Hematopoietic multipotent progenitor cell treated with erythropoietin and hydrocortisone succinate and interleukin-3 and kit ligand, for 17 days (in vitro differentiated cells): ENCODE measurements at regions not wholly inside any gene's neighbourhood (a gene's known extent, or its start where the extent isn't known, plus 50 kb on each side); places are given as distances from the start of the nearest gene placed in this dataset.

Experiments
- DNase-seq: peaks from one replicate; pipeline ENCODE4 v3.0.0-alpha.2; 2015; ENCODE audit warnings: low spot score

DNA sequence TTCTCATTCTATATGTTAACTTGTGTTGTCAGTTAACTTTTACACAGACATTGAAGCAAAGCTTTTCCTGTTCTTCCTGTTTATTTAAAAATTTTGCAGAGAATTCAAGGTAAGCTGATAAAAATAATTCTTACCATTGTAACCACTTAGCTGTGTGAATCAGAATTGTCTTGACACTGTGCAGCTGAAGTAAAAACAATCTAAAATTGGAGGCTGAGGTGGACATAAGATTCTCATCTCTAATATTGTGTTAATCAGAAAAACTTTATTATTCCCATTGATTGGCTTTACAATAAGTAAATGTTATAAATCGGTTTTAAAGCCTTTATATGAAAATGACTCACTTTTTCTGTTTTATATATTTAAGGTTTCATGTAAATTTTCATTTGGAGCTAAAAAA lies 240.3 kb upstream of the PLEKHG7 start:
- DNase-seq, result no peak

DNA sequence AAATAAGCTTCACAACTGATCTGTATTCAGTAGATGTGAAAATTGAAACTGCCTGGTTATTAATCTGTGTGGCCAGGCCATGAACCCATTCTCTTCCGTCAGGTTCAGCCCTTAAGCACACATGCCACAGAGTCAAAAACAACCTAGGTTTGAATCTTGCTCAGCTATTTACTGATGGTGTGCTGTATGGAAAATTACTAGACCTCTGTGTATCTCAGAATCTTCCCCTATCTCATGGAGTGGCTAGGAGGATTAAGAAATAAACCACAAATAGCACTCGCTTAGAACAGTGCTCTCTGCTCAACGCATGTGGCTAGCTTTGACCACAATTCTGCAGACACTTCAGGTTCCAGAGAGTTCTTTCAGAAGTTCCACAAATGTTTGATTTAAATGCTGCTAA lies 240.7 kb upstream of the PLEKHG7 start:
- no peak for DNase-seq

GRCh38 chr12:92459850-92460249 lies 242.9 kb upstream of the PLEKHG7 start:
- no peak for DNase-seq

DNA sequence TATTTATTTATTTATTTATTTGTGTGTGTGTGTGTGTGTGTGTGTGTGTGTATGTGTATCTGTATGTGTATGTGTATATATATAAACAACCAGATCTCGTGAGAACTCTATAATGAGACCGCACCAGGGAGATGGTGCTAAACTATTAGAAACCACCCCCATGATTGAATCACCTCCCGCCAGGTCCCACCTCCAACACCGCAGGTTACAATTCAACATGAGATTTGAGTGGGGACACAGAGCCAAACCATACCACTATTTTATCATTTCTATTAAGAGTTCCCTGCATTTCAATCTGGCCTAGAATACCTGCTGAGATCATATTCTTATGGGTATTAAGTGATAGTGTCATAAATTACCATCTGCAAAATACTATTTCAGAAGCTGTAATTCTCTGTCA lies 243.8 kb upstream of the PLEKHG7 start:
- no peak for DNase-seq

DNA sequence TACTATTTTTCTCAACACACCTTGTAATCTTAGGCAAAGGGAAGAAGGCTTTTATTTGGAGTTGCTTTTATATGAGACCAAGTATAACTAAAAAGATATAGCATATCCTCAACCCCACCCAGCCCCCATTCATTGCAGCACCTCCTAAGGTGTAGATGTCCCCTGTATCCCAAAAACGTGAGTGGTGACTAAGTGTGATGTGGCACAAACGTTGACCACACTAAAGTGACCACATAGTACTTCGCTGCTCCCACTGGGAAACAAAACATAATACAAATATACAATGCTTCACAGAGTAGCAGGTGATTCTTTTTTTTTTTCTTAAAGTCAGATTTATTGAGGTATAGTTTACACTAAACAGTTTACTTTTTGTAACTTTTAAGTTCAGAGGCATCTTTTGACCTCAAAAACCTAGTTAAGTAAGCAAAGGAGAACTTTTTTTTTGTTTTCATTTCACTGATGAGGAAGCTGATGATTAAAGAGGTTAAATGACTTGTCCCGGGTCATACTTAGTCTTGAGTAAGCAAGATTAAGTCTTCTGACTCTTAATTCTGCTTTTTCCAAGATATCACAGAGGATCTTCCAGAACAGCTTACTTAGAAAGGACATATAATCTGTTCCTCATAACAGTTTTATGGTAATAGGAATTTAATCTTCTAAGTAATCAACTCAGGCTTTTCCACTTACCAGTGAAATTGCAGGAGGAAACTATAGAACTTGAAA lies 245.2 kb upstream of the PLEKHG7 start:
- no peak for DNase-seq

DNA sequence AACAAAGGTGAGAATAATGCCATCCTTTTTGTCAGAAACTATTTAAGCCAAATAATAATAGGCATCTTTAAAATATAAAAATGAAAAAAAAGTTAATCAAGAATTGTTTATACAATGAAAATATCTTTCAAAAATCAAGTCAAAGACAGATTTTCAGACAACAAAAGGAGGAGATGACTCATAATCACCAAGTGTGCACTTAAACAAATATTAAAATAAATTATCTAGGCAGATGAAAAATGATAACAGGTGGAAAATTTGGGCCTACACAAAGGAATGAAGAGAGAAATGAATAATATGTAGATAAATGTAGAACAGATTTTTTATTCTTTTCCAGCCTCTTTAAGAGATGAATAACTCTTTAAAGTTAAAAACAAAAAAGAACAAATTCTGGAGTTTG lies 250.0 kb upstream of the PLEKHG7 start:
- DNase-seq, result no peak

- no peak for DNase-seq
These were observed 256.7 kb upstream of the PLEKHG7 start for GRCh38 chr12:92446083-92446460.

- DNase-seq, result no peak
These were observed 257.3 kb upstream of the PLEKHG7 start for GRCh38 chr12:92445253-92446082.

- DNase-seq, result no peak
These were observed 258.0 kb upstream of the PLEKHG7 start for GRCh38 chr12:92444763-92445162.

DNA sequence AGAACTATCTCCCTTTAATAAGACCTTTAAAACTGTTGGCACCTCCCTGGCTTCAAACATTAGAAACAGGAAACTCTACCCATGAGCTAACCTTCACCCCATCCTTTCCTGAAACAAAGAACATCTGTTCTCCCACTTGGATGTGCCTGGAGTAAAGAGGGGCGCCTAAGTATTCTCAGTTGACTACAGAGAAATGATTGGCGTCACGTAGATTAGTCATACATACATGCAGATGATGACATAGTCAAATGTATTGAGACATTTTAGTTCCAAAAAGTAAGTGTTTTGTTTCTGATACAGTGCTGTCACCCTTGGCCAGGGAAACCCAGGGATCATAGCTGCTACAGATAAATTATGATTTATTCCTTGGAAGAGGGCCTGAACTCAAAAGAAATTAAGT lies 260.0 kb upstream of the PLEKHG7 start:
- DNase-seq, result no peak

DNA sequence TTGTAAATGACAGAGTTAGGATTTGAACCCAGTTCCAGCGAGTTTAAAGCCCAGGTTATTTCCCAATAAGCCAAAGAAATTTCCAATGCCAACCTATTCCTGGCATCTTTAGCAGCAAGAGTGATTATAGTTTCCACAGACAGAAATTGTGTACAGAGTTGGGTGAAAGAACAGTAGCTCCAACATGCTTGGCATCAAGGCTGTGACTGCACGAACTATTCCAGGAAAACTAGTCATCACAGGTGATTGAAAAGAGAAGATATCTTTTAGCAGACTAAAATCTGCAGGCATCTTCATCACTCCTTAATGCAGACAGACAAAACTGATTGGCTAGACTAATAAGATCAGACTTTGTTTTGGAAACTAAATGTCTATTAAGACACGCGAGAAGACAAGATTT lies 262.7 kb upstream of the PLEKHG7 start:
- no peak for DNase-seq

DNA sequence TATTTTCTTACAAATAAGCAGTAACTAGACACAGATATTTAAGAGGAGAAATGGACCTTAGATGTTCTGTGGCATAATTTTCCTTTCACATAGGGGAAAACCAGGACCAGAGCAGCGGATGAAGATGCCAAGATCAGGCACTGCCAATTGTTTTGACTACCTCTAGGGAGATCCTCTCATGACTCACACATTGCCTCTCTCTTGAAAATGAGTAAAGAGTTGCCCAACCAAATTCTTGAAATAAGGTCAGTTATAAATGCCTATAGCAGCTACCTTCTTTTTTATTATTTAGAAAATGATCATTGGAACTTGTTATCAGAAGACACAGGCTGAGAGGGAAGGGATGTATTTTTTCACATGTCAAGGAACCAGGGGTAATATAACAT lies 263.4 kb upstream of the PLEKHG7 start:
- no peak for DNase-seq

DNA sequence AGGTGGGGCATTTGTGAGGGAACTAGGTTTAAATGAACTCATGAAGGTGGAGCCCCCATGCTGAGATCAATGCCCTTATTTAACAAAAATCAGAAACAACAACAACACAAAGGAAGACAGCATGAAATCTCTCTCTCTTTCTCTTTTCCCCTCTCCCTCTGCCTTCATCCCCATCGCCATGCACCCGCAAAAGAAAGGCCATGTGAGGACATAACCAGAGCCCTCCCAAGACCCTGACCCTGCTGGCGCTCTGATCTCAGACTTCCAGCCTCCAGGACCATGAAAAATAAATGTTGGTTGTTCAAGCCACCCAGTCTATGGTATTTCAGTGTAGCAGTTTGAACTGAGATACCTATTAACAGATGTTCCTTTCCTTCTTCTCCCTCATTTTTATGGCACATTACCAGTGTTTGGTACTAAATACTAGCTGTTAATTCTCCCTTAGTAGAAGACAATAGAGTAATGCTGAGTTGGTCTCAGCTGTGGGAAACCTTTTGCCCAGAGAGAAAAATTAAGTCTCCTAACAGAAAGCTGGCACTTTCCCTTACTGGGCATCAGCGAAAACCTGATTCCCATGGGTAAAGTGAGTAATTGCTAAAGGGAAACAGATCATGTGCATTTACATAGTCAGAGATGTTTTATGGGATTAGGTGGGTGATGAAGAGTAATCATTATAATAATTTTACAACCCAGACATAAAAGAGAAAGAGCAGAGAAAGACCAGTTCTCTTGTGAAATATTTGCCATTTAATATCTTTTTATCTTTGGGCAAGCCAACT lies 264.0 kb upstream of the PLEKHG7 start:
- no peak for DNase-seq

DNA sequence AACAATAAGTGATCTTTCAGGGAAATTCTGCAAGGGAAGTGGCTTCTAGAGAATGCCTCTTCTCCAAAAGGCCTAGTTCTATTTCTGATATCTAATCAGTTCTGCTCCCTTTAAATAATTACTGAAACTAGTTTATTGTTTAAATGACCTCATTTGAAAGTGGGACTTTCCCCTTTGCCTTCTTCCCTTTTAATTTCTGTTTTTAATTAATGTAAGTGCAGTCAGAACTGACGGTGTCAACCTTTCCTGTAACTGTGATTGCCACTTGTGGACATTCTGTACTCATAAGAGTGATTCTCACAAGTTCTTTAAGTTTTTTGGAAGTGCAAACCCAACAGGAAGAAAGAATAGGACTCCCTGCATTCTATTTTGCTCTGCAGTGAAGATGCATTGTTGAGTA lies 265.3 kb upstream of the PLEKHG7 start:
- no peak for DNase-seq

GRCh38 chr12:92436856-92437255 lies 265.9 kb upstream of the PLEKHG7 start:
- no peak for DNase-seq

DNA sequence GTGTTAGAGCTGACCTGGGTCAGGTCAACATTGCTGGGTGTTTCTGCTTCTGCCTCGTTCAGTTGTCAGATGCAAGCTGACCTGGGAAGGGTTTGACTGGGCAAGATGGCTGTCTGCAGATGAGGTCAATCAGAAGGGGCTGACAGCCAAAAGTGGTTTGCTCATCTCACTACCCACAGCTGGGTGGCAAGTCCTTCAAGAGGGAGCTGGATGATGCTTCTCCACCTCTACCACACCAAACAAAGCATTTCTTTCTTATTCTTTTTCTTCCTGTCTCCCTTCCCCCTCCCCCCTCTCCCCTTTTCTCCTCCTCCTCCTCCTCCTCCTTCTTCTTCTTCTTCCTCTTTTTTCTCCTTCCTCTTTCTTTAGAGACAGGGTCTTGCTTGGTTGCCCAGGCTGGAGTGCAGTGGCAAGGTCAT lies 268.2 kb upstream of the PLEKHG7 start:
- DNase-seq, result no peak

DNA sequence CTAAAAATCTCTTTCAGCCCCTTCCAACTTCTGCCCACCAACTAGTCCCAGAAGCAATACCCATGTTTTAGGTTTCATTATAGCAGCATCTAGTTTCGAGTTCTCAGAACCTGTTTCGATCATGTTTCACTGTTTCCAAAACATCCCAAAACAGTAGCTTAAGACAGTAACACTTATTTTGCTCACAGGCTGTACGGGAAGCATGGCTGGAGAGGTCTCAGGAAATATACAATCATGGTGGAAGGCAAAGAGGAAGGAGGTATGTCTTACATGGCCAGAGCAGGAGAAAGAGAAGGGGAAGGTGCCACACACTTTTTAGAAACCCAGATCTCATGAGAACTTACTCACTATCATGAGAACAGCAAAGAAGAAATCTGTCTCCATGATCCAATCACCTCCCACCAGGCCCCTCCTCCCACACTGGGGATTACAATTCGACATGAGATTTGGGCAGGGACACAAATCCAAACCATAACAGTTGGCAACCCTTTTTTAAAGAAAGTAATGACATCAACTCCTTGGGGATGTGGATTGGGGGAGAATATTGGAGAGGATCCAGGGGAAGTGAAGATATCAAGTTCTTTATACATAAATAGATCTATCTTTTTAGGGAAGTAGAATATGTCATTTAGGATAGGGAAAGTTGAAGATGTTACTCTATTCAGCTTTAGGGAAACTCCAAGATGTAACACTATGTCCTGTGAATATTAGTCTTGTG lies 269.9 kb upstream of the PLEKHG7 start:
- DNase-seq, result no peak

DNA sequence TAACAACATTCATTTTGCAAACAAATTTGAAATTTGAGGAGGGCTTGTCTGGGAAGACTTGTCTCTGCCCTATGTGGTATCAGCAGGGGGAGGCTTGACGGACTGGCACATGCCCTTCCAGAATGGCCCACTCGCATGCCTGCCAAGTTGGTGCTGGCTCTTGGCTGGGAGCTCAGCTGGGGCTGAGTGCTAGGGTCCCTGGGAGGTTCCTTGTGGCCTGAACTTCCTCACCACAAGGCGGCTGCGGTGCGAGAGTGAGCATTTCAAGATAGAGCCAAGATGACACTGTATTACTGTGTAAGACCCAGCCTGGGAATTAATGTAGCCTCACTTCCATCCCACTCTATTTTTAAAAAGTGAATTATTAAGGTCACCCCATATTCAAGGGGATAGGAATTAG lies 271.6 kb upstream of the PLEKHG7 start:
- DNase-seq, result no peak

GRCh38 chr12:92426332-92426731 lies 276.5 kb upstream of the PLEKHG7 start:
- no peak for DNase-seq

- DNase-seq, result no peak
These were observed 277.6 kb upstream of the PLEKHG7 start for GRCh38 chr12:92425165-92425564.

- DNase-seq, result no peak
These were observed 278.5 kb upstream of the PLEKHG7 start for GRCh38 chr12:92424338-92424737.

DNA sequence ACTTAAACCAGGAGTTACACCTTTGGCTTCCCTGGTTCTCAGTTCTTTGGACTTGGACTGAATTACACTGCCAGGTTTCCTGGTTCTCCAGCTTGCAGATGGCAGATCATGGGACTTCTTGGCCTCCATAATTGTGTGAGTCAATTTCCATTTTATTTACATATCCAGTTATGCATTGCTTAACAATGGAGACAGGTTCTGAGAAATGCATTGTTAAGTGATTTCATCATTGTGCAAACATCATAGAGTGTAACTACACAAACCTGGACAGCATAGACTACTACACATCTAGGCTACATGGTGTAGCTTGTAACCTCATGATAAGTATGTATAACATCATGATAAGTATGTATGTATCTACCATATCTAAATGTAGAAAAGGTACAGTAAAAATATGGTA lies 276.1 kb upstream of the BTG1 start:
- no peak for DNase-seq
